Fibroblast of peridontal ligament (primary cell): ENCODE measurements at regions not wholly inside any gene's neighbourhood (a gene's known extent, or its start where the extent isn't known, plus 50 kb on each side); places are given as distances from the start of the nearest gene placed in this dataset.
"Not testable (repeated sequence)": the region's sequence is repeated elsewhere in the genome, so short reads cannot be mapped to it uniquely, and the experiment has no call there.

Source experiments
- DNase-seq: peaks from one replicate; pipeline ENCODE4 v3.0.0-alpha.2; 2010; ENCODE audit errors: extremely low read depth

- DNase-seq = no peak
Measured at GRCh38 chr18:78785706-78786105, 193.9 kb upstream of the SALL3 start.

DNA sequence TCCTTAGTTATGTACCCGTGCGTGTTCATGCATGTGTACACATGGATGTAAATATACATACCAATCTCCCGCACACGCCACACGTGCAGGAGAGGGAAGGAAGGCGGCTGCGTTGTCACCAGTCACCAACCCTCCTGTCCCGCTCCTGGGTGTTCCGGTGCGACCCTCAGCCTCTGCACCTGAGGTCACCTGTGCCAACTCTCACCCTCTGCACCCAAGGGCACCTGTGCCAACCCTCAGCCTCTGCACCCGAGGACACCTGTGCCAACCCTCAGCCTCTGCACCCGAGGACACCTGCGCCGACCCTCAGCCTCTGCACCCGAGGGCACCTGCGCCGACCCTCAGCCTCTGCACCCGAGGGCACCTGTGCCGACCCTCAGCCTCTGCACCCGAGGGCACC, 192.8 kb upstream of the SALL3 start:
- DNase-seq = no peak

DNA sequence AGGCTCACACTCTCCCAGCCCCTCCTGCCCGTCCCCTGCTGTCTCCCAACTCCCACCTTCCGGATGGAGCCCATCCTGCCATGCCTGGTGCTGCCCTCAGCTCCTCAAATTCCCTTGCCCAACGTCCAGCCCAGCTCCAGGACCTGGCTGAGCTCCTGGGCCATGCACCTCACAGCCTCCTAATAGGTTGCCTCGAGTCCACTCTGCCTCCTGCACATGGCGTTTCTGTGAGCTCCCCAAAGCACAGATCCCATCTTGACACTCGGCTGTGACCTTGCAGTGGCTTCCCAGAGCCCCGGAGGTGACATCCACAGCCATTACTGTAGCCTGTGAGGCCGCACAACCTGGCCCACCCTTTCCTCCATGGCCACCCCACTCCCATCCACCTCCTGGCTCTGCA, 191.9 kb upstream of the SALL3 start:
- DNase-seq = no peak

- DNase-seq = no peak
Measured at GRCh38 chr18:78788161-78788560, 191.5 kb upstream of the SALL3 start.

- DNase-seq = no peak
Measured at GRCh38 chr18:78789850-78790249, 189.8 kb upstream of the SALL3 start.

GRCh38 chr18:78790511-78790910, 189.1 kb upstream of the SALL3 start:
- no peak for DNase-seq

DNA sequence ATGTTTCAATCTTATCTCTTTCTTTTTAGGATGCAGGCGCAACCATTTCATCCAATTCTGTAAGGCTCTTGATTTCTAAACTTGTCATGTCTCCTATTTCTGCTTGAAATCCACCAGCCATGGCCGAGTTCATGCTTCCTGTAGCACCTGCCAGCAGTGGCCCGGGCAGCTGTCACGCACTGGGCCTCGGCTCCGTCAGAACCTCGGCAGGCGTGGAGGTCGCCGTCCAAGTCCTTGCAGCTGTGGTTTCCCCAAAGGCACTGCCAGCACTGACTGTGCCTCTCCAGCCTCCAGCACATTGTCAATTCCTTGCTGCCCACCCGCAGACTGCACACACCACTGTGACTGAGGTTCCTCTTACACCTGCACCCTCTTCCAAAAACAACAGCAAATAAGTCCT, 188.7 kb upstream of the SALL3 start:
- DNase-seq = no peak

GRCh38 chr18:78792094-78792493, 187.5 kb upstream of the SALL3 start:
- no peak for DNase-seq

DNA sequence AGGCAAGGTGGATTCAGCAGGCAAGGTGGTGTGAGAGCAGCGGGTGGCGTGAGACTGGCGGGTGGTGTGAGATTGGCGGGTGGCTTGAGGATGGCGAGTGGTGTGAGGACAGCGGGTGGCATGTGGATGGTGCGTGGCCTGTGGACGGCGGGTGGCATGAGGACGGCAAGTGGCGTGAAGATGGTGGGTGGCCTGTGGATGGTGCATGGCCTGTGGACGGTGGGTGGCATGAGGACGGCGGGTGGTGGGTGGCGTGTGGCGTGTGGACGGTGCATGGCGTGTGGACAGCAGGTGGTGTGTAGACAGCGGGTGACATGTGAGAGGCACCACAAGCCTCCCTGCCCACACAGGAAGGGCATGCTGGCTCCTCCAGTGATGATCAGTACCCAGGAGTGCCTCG, 186.9 kb upstream of the SALL3 start:
- no peak for DNase-seq

- no peak for DNase-seq
Measured at GRCh38 chr18:78793313-78794070, 186.1 kb upstream of the SALL3 start.

DNA sequence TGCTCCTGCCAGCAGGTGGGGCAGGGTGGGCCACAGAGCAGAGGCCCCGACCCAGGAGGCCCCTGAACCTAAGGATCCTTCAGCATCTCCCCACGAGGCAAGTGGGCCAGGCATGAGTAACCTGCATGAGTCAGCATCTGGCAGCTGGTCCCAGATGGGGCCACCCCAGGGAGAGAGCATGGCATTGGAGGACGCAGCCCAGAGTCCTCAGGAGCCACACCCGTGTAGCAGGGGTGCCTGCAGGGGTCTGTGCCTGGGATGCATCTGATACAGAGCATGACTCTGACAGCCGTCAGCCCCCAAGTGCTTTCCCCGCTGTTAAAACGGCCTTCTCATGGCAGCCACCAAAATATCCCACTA, 185.6 kb upstream of the SALL3 start:
- no peak for DNase-seq

GRCh38 chr18:78796693-78797455, 182.7 kb upstream of the SALL3 start:
- no peak for DNase-seq

DNA sequence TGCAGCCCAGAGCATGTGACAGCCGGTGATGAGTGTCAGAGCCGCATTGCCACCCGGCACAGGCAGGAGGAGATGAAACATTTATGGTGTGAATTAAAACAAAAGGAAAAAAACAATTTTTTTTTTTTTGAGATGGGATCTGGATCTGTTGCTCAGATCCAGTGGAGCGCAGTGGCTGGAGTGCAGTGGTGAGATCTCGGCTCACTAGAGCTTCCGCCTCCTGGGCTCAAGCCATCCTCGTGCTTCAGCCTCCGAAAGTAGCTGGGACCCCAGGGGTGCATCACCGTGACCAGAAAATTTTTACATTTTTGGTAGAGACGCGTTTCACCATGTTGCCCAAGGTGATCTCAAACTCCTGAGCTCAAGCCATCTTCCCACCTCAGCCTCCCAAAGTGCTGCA, 182.1 kb upstream of the SALL3 start:
- no peak for DNase-seq

DNA sequence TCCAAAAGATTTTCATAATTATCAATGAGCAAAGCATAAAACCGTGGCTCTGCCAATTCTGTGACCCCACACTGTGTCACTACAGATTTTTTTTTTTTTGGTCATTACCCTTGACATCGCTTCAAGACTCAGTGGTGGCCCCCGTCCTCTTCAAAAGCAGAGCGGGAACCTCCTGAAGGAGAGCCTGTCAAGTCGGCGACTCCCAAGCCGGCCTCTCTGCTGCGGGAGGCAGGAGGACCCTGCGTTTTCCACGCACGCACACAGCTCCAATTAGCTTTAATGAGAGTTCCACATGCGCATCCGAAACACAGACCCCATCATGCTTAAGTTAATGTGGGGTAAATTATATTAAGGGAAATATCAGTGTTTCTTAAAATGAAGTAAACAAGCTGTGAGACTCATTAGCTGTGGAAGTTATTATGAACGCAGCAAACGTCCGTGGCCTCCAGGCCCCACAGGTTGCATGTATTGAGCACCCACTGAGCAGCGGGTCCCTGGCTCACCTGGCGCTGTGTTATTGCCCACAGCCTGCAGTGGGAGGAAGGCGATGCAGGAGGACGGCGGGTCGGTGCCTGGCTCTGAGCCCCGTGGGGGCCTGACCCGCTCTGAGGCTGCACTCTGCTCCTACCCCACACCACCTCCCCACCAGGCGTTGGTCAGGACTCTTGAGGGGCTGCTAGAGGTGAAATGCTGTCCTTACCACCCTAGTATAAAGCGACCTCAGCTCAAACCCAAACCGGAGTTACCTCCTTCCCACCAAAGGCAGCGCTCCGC, 181.0 kb upstream of the SALL3 start:
- DNase-seq = no peak

DNA sequence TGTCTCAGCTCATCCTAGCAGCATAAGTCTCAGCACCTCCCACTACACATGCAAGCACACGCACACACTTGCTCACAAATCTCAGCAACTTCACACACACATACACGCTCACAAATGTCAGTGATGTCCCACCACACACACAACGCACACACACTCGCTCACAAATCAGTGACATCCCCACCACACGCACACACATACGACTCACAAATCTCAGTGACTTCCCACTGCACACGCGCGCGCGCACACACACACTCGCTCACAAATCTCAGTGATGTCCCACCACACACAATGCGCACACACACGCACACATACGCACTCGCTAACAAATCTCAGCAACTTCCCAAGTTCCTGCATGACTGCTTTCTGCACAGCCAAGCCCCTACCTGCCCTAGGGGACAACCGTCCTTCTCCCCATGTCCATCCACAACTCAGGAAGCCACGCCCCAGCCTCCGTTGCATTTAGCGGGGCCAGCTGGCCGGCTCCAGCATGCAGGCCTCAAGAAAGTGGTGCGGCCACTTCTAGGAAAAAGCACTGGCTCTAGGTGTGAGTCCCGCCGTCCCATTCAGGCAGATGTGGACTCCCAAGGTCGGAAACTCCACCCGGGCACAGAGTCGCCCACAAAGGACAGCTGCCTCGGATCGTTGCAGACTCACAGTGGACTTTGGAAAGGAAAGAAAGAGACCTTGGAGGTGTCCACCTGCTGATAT, 180.1 kb upstream of the SALL3 start:
- no peak for DNase-seq

DNA sequence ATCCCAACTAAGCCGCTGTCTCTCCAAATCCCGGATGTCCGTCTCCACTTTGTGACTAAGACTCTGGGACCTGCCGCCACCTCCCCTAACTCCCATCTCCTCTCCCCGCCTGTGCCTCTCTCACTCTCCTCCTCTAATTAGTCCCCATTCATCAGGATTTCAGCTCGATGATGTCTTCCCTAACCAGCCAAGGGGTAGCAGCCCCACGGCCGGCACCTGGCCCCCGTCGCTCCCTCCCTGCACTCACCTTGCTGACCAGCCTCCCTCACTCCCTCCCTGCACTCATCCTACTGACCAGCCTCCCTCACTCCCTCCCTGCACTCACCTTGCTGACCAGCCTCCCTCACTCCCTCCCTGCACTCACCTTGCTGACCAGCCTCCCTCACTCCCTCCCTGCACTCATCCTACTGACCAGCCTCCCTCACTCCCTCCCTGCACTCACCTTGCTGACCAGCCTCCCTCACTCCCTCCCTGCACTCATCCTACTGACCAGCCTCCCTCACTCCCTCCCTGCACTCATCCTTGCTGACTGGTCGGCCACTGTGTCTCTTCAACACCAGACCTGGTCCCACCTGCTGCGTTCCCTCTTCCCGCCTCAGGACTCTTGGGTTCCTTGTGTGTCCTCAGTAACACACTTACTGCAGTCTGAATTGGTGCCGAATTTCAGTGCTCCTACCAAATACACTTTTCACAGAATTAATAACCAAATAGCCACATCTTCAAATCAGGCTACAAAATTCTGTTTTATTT, 179.3 kb upstream of the SALL3 start:
- not testable (repeated sequence) for DNase-seq

GRCh38 chr18:78801011-78801410, 178.6 kb upstream of the SALL3 start:
- DNase-seq = no peak

DNA sequence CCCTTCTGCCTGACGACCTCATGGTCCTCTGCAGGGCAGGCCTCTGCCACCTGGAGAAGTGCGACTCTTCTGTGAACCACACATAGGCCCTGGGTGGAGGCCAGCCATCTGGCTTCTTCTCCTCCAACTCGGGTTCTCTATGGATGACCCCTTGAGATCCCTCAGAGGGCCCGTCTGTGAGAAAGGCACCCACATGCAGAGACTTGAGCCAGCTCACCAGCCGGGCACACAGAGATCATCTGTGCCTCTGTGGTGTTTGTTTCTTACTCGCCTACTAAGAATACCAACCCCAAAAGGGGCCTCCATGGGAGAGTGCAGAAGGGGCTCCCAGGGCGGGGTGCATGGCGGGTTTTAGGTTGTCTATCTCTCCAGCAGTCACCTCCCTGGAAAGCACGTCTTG, 176.5 kb upstream of the SALL3 start:
- DNase-seq = no peak

DNA sequence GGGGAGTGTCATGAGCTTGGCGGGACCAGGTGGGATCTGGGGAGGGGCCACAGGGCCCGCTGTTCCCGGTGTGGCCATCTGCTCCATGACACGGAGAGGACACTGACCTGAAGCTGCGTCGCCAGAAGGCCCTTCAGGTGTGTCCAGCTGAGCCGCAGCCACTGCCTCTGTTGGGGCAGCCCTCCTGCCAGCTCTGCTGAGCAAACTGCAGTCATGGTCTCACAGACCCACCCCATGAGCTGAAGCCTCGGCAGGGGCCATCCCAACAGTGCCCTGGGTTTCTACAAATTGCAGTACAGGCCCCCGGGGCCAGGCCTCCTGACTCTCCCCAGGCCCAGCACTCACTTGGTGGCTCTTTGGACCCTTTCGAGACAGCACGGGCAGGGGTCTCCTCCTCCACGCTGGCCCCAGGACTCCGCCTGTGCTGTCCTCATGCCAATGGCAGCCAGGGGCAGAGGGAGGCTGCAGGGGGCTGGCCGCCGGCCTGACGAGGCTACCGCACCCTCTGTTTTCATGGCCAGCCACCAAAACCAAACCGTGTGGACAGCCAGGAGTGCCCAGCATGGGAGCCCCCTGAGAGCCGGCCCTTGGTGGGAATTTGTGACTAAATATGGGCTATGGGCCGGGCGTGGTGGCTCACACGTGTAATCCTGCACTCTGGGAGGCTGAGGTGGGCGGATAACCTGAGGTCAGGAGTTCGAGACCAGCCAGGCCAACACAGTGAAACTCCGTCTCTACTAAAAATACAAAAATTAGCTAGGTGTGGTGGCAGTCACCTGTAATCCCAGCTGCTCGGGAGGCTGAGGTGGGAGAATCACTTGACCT, 175.2 kb upstream of the SALL3 start:
- DNase-seq = no peak

GRCh38 chr18:78805840-78806239, 173.8 kb upstream of the SALL3 start:
- DNase-seq = no peak

GRCh38 chr18:78807668-78808067, 171.9 kb upstream of the SALL3 start:
- DNase-seq = no peak
